Activated CD8-positive, alpha-beta T cell treated with anti-CD3 and anti-CD28 coated beads, Interleukin-2, amount 10 ng/mL, durations not matched to agents 7 days and 5 days (primary cell): ENCODE measurements at regions not wholly inside any gene's neighbourhood (a gene's known extent, or its start where the extent isn't known, plus 50 kb on each side); places are given as distances from the start of the nearest gene placed in this dataset.

Source experiments
- ATAC-seq: fragments of 150-1000 bp; cut with Tn5 transposase; one replicate; pipeline ENCODE4 v1.10.0; 2021; ENCODE audit warnings: moderate library complexity
- CTCF ChIA-PET: fragments of 350-600 bp; sonication (Branson Sonifier 250); formaldehyde crosslinking; loops from one replicate; lab custom pipeline; 2021; ENCODE audit warnings: antibody characterized with exemption; lab: Charles Lee
- POLR2A ChIA-PET: fragments of 350-600 bp; sonication (Branson Sonifier 250); formaldehyde crosslinking; loops from one replicate; lab custom pipeline; 2021; ENCODE audit warnings: antibody characterized with exemption; lab: Charles Lee
- DNase-seq: peaks from one replicate; pipeline ENCODE4 v3.0.0-alpha.2; 2020
- H3K27ac Mint-ChIP-seq: one replicate; pipeline ENCODE4 v1.8.0; 2021; ENCODE audit warnings: mild to moderate bottlenecking, mixed read lengths
- H3K27me3 Mint-ChIP-seq: one replicate; pipeline ENCODE4 v1.8.0; 2021; ENCODE audit warnings: low read depth, mixed read lengths
- H3K36me3 Mint-ChIP-seq: one replicate; pipeline ENCODE4 v1.8.0; 2021; ENCODE audit warnings: low read depth, mixed read lengths
- H3K4me1 Mint-ChIP-seq: one replicate; pipeline ENCODE4 v1.8.0; 2021; ENCODE audit warnings: low read depth, mixed read lengths
- H3K4me3 Mint-ChIP-seq: one replicate; pipeline ENCODE4 v1.8.0; 2021; ENCODE audit warnings: mild to moderate bottlenecking, mixed read lengths
- H3K9me3 Mint-ChIP-seq: one replicate; pipeline ENCODE4 v1.8.0; 2022; ENCODE audit warnings: mixed read lengths; ENCODE audit not compliant: insufficient read depth

- no peak for ATAC-seq
- Mint-ChIP-seq H3K4me1 (peaks cover 4% of the 10 kb centered on the region), H3K27ac (no peak overlapping the region), H3K4me3 (no peak overlapping the region), H3K27me3 (peaks cover 2% of the 10 kb centered on the region), H3K9me3 (no peaks in the 10 kb centered on the region), H3K36me3 (no peaks in the 10 kb centered on the region)
- ChIA-PET CTCF (no interaction called here), POLR2A (interaction anchor here (0.6 kb wide), 1 partner anchor 436 kb away, joined by 3 read pairs; no protein-coding TSS in a partner anchor)
- DNase-seq, result no peak
Observed at GRCh38 chrX:68934421-68934820, 105.6 kb downstream of the EFNB1 start.

- ATAC-seq (no peak), DNase-seq (no peak)
- Mint-ChIP-seq H3K4me1 (peaks cover 4% of the 10 kb centered on the region), H3K4me3 (no peak overlapping the region), H3K36me3 (no peaks in the 10 kb centered on the region), H3K9me3 (no peaks in the 10 kb centered on the region), H3K27me3 (peaks cover 2% of the 10 kb centered on the region), H3K27ac (no peak overlapping the region)
- ChIA-PET POLR2A (no interaction called here), CTCF (no interaction called here)
Observed at GRCh38 chrX:68932611-68933010, 103.8 kb downstream of the EFNB1 start.

- H3K36me3 Mint-ChIP-seq, result no peaks in the 10 kb centered on the region
- H3K4me1 Mint-ChIP-seq, result peaks cover 4% of the 10 kb centered on the region
- no peak overlapping the region for H3K4me3 Mint-ChIP-seq
- CTCF ChIA-PET, result no interaction called here
- H3K27ac Mint-ChIP-seq, result no peak overlapping the region
- no peak for DNase-seq
- POLR2A ChIA-PET, result no interaction called here
- ATAC-seq, result no peak
- H3K9me3 Mint-ChIP-seq, result no peaks in the 10 kb centered on the region
- H3K27me3 Mint-ChIP-seq, result peaks cover under 1% of the 10 kb centered on the region
Observed at GRCh38 chrX:68931345-68931744, 102.5 kb downstream of the EFNB1 start.

GRCh38 chrX:68930542-68931317, 101.9 kb downstream of the EFNB1 start:
- H3K36me3 Mint-ChIP-seq, result no peaks in the 10 kb centered on the region
- no peak overlapping the region for H3K4me3 Mint-ChIP-seq
- ATAC-seq, result no peak
- ChIA-PET CTCF (no interaction called here), POLR2A (no interaction called here)
- no peak overlapping the region for H3K27ac Mint-ChIP-seq
- no peak for DNase-seq
- H3K27me3 Mint-ChIP-seq, result no peaks in the 10 kb centered on the region
- no peaks in the 10 kb centered on the region for H3K9me3 Mint-ChIP-seq
- peaks cover 4% of the 10 kb centered on the region for H3K4me1 Mint-ChIP-seq

GRCh38 chrX:68929332-68930150, 100.7 kb downstream of the EFNB1 start:
- peaks cover 4% of the 10 kb centered on the region for H3K4me1 Mint-ChIP-seq
- ATAC-seq, result no peak
- ChIA-PET CTCF (no interaction called here), POLR2A (interaction anchor here (0.6 kb wide), 1 partner anchor 10 kb away, joined by 3 read pairs; no protein-coding TSS in a partner anchor)
- H3K36me3 Mint-ChIP-seq, result no peaks in the 10 kb centered on the region
- no peak for DNase-seq
- no peaks in the 10 kb centered on the region for H3K9me3 Mint-ChIP-seq
- no peak overlapping the region for H3K4me3 Mint-ChIP-seq
- H3K27ac Mint-ChIP-seq, result no peak overlapping the region
- H3K27me3 Mint-ChIP-seq, result no peaks in the 10 kb centered on the region

- Mint-ChIP-seq H3K4me3 (no peak overlapping the region), H3K27me3 (no peaks in the 10 kb centered on the region), H3K9me3 (no peaks in the 10 kb centered on the region), H3K27ac (no peak overlapping the region), H3K4me1 (peaks cover 4% of the 10 kb centered on the region), H3K36me3 (no peaks in the 10 kb centered on the region)
- CTCF ChIA-PET, result no interaction called here
- POLR2A ChIA-PET, result no interaction called here
- no peak for DNase-seq
- ATAC-seq, result no peak
Observed at GRCh38 chrX:68928401-68928800, 99.6 kb downstream of the EFNB1 start.

GRCh38 chrX:68927178-68927577, 98.4 kb downstream of the EFNB1 start:
- Mint-ChIP-seq H3K36me3 (no peaks in the 10 kb centered on the region), H3K27me3 (no peaks in the 10 kb centered on the region), H3K27ac (no peak overlapping the region), H3K9me3 (no peaks in the 10 kb centered on the region), H3K4me3 (no peak overlapping the region), H3K4me1 (peaks cover 4% of the 10 kb centered on the region)
- ChIA-PET CTCF (interaction anchor here (0.7 kb wide), 1 partner anchor 100 kb away, joined by 4 read pairs; no protein-coding TSS in a partner anchor), POLR2A (no interaction called here)
- ATAC-seq (no peak), DNase-seq (no peak)

GRCh38 chrX:68923147-68923546, 94.3 kb downstream of the EFNB1 start:
- Mint-ChIP-seq H3K27me3 (no peaks in the 10 kb centered on the region), H3K36me3 (no peaks in the 10 kb centered on the region), H3K27ac (no peak overlapping the region), H3K4me1 (peaks cover 16% of the 10 kb centered on the region), H3K4me3 (no peak overlapping the region), H3K9me3 (no peaks in the 10 kb centered on the region)
- POLR2A ChIA-PET, result no interaction called here
- CTCF ChIA-PET, result no interaction called here
- no peak for ATAC-seq
- no peak for DNase-seq

GRCh38 chrX:68922013-68922412, 93.2 kb downstream of the EFNB1 start:
- POLR2A ChIA-PET, result no interaction called here
- no peak for ATAC-seq
- no peak overlapping the region for H3K4me3 Mint-ChIP-seq
- no peak for DNase-seq
- no peaks in the 10 kb centered on the region for H3K27me3 Mint-ChIP-seq
- H3K27ac Mint-ChIP-seq, result no peak overlapping the region
- CTCF ChIA-PET, result no interaction called here
- no peaks in the 10 kb centered on the region for H3K9me3 Mint-ChIP-seq
- no peaks in the 10 kb centered on the region for H3K36me3 Mint-ChIP-seq
- H3K4me1 Mint-ChIP-seq, result peaks cover 16% of the 10 kb centered on the region

- Mint-ChIP-seq H3K4me1 (peaks cover 22% of the 10 kb centered on the region), H3K4me3 (no peak overlapping the region), H3K27me3 (no peaks in the 10 kb centered on the region), H3K9me3 (no peaks in the 10 kb centered on the region), H3K27ac (no peak overlapping the region), H3K36me3 (no peaks in the 10 kb centered on the region)
- ATAC-seq (no peak), DNase-seq (no peak)
- ChIA-PET CTCF (no interaction called here), POLR2A (no interaction called here)
Observed at GRCh38 chrX:68920561-68920960, 91.7 kb downstream of the EFNB1 start.

- H3K9me3 Mint-ChIP-seq, result no peaks in the 10 kb centered on the region
- H3K4me1 Mint-ChIP-seq, result peaks cover 27% of the 10 kb centered on the region
- CTCF ChIA-PET, result no interaction called here
- no peak overlapping the region for H3K4me3 Mint-ChIP-seq
- POLR2A ChIA-PET, result interaction anchor here (0.6 kb wide), 1 partner anchor 10 kb away, joined by 3 read pairs; no protein-coding TSS in a partner anchor
- no peak overlapping the region for H3K27ac Mint-ChIP-seq
- no peak for DNase-seq
- H3K27me3 Mint-ChIP-seq, result no peaks in the 10 kb centered on the region
- no peaks in the 10 kb centered on the region for H3K36me3 Mint-ChIP-seq
- ATAC-seq, result no peak
Observed at GRCh38 chrX:68919707-68920106, 90.9 kb downstream of the EFNB1 start.

GRCh38 chrX:68918202-68918601, 89.4 kb downstream of the EFNB1 start:
- Mint-ChIP-seq H3K9me3 (no peaks in the 10 kb centered on the region), H3K4me1 (peaks cover 27% of the 10 kb centered on the region), H3K27me3 (no peaks in the 10 kb centered on the region), H3K4me3 (no peak overlapping the region), H3K27ac (no peak overlapping the region), H3K36me3 (no peaks in the 10 kb centered on the region)
- CTCF ChIA-PET, result interaction anchor here (1.6 kb wide), 1 partner anchor 91 kb away, joined by 4 read pairs; no protein-coding TSS in a partner anchor
- ATAC-seq, result no peak
- POLR2A ChIA-PET, result no interaction called here
- DNase-seq, result no peak
